NCI-H2081 treated with DMSO at 0.1 percent for 48 hours (cell line): ENCODE measurements at regions not wholly inside any gene's neighbourhood (a gene's known extent, or its start where the extent isn't known, plus 50 kb on each side); places are given as distances from the start of the nearest gene placed in this dataset.
"Not testable (repeated sequence)": the region's sequence is repeated elsewhere in the genome, so short reads cannot be mapped to it uniquely, and the experiment has no call there.

Source experiments
- DNase-seq: peaks from one replicate; lab custom pipeline; 2025; lab: John Stamatoyannopoulos, UW

GRCh38 chr5:104088876-104089778 lies 526.5 kb upstream of the NUDT12 start:
- DNase-seq: no peak

GRCh38 chr5:104084896-104085295 lies 522.3 kb upstream of the NUDT12 start:
- no peak for DNase-seq

GRCh38 chr5:104082754-104083153 lies 520.2 kb upstream of the NUDT12 start:
- no peak for DNase-seq

- no peak for DNase-seq
Observed at GRCh38 chr5:104081232-104081631, 518.6 kb upstream of the NUDT12 start.

- DNase-seq: no peak
Observed at GRCh38 chr5:104080646-104081175, 518.1 kb upstream of the NUDT12 start.

- DNase-seq: not testable (repeated sequence)
Observed at GRCh38 chr5:104079861-104080645, 517.5 kb upstream of the NUDT12 start.

GRCh38 chr5:104071887-104072286 lies 509.3 kb upstream of the NUDT12 start:
- DNase-seq: no peak

GRCh38 chr5:104062621-104063377 lies 500.2 kb upstream of the NUDT12 start:
- no peak for DNase-seq

- DNase-seq: no peak
Observed at GRCh38 chr5:104061707-104062106, 499.1 kb upstream of the NUDT12 start.

- DNase-seq: no peak
Observed at GRCh38 chr5:104053353-104053649, 490.7 kb upstream of the NUDT12 start.

- DNase-seq: no peak
Observed at GRCh38 chr5:104052558-104053352, 490.2 kb upstream of the NUDT12 start.

- no peak for DNase-seq
Observed at GRCh38 chr5:104050436-104050835, 487.8 kb upstream of the NUDT12 start.

- DNase-seq: no peak
Observed at GRCh38 chr5:104049752-104050151, 487.2 kb upstream of the NUDT12 start.

GRCh38 chr5:104048231-104048630 lies 485.6 kb upstream of the NUDT12 start:
- DNase-seq: no peak

GRCh38 chr5:104045987-104046386 lies 483.4 kb upstream of the NUDT12 start:
- no peak for DNase-seq

- not testable (repeated sequence) for DNase-seq
Observed at GRCh38 chr5:104039871-104040270, 477.3 kb upstream of the NUDT12 start.

GRCh38 chr5:104037136-104037535 lies 474.5 kb upstream of the NUDT12 start:
- DNase-seq: not testable (repeated sequence)

GRCh38 chr5:104033186-104033585 lies 470.6 kb upstream of the NUDT12 start:
- DNase-seq: not testable (repeated sequence)

GRCh38 chr5:104024538-104024937 lies 461.9 kb upstream of the NUDT12 start:
- no peak for DNase-seq

GRCh38 chr5:104023739-104024138 lies 461.1 kb upstream of the NUDT12 start:
- DNase-seq: no peak

- no peak for DNase-seq
Observed at GRCh38 chr5:104019956-104020355, 457.4 kb upstream of the NUDT12 start.
